SK-N-SH treated with all-trans-retinoic acid at 6 μM for 48 hours (cell line): ENCODE measurements at regions not wholly inside any gene's neighbourhood (a gene's known extent, or its start where the extent isn't known, plus 50 kb on each side); places are given as distances from the start of the nearest gene placed in this dataset.

Experiments used
- ESRRG ChIP-seq: fragments of 250-450 bp; sonication (Bioruptor Pico); IDR thresholded peaks from 2 replicates; pipeline ENCODE4 v1.6.1; 2021; ENCODE audit warnings: mild to moderate bottlenecking
- ISL1 ChIP-seq: fragments of 250-450 bp; sonication (Bioruptor Pico); IDR thresholded peaks from 2 replicates; pipeline ENCODE4 v2.1.2; 2022; ENCODE audit warnings: mild to moderate bottlenecking, moderate library complexity
- PATZ1 ChIP-seq: fragments of 250-450 bp; sonication (Bioruptor Pico); IDR thresholded peaks from 2 replicates; pipeline ENCODE4 v1.8.0; 2020; ENCODE audit warnings: mild to moderate bottlenecking, moderate library complexity, borderline replicate concordance
- RARB ChIP-seq: fragments of 250-450 bp; sonication (Bioruptor Pico); IDR thresholded peaks from 2 replicates; pipeline ENCODE4 v1.8.0; 2021; ENCODE audit warnings: mild to moderate bottlenecking, moderate library complexity
- TCF4 ChIP-seq: fragments of 250-450 bp; sonication (Bioruptor Pico); IDR thresholded peaks from 2 replicates; pipeline ENCODE4 v1.8.0; 2021; ENCODE audit warnings: mild to moderate bottlenecking, moderate library complexity, borderline replicate concordance
- TSHZ2 ChIP-seq: fragments of 250-450 bp; sonication (Bioruptor Pico); IDR thresholded peaks from 2 replicates; pipeline ENCODE4 v1.5.0; 2020; ENCODE audit warnings: mild to moderate bottlenecking, moderate library complexity
- ZFP3 ChIP-seq: fragments of 250-450 bp; sonication (Bioruptor Pico); IDR thresholded peaks from 2 replicates; pipeline ENCODE4 v1.5.0; 2020; ENCODE audit warnings: mild to moderate bottlenecking, moderate library complexity
- ZFP30 ChIP-seq: fragments of 450-650 bp; formaldehyde crosslinking; IDR thresholded peaks from 2 replicates; pipeline ENCODE4 v1.5.0; 2022; ENCODE audit warnings: mild to moderate bottlenecking, moderate library complexity
- ZNF565 ChIP-seq: fragments of 450-650 bp; formaldehyde crosslinking; conservative IDR thresholded peaks from 2 replicates; pipeline ENCODE4 v1.5.0; 2020; ENCODE audit warnings: low read depth, mild to moderate bottlenecking, moderate library complexity
- ZNF8 ChIP-seq: fragments of 450-650 bp; formaldehyde crosslinking; IDR thresholded peaks from 2 replicates; pipeline ENCODE4 v1.5.0; 2020; ENCODE audit warnings: mild to moderate bottlenecking, moderate library complexity
- TF ChIP-seq, protein P1 (sequence below): fragments of 250-450 bp; sonication (Bioruptor Pico); IDR thresholded peaks from 2 replicates; pipeline ENCODE4 v1.8.0; 2021; ENCODE audit warnings: low read depth, mild to moderate bottlenecking, moderate library complexity, borderline replicate concordance
- TF ChIP-seq, protein P2 (sequence below): fragments of 250-450 bp; sonication (Bioruptor Pico); IDR thresholded peaks from 2 replicates; pipeline ENCODE4 v1.5.1; 2021; ENCODE audit warnings: mild to moderate bottlenecking, moderate library complexity

GRCh38 chr14:71658261-71658860 is 273.9 kb upstream of the RGS6 start:
- TF ChIP-seq ZFP30: no peak
- TF ChIP-seq ESRRG (CRISPR knock-in tag): no peak
- TF ChIP-seq, protein P1, sequence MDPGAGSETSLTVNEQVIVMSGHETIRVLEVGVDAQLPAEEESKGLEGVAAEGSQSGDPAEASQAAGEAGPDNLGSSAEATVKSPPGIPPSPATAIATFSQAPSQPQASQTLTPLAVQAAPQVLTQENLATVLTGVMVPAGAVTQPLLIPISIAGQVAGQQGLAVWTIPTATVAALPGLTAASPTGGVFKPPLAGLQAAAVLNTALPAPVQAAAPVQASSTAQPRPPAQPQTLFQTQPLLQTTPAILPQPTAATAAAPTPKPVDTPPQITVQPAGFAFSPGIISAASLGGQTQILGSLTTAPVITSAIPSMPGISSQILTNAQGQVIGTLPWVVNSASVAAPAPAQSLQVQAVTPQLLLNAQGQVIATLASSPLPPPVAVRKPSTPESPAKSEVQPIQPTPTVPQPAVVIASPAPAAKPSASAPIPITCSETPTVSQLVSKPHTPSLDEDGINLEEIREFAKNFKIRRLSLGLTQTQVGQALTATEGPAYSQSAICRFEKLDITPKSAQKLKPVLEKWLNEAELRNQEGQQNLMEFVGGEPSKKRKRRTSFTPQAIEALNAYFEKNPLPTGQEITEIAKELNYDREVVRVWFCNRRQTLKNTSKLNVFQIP: no peak
- no peak for TF ChIP-seq PATZ1 (CRISPR knock-in tag)
- no peak for TF ChIP-seq ZFP3 (CRISPR knock-in tag)
- no peak for TF ChIP-seq ZNF8
- TF ChIP-seq ISL1: no peak
- TF ChIP-seq TCF4 (CRISPR knock-in tag): no peak
- no peak for TF ChIP-seq TSHZ2
- TF ChIP-seq ZNF565 (CRISPR knock-in tag): no peak
- TF ChIP-seq, protein P2, sequence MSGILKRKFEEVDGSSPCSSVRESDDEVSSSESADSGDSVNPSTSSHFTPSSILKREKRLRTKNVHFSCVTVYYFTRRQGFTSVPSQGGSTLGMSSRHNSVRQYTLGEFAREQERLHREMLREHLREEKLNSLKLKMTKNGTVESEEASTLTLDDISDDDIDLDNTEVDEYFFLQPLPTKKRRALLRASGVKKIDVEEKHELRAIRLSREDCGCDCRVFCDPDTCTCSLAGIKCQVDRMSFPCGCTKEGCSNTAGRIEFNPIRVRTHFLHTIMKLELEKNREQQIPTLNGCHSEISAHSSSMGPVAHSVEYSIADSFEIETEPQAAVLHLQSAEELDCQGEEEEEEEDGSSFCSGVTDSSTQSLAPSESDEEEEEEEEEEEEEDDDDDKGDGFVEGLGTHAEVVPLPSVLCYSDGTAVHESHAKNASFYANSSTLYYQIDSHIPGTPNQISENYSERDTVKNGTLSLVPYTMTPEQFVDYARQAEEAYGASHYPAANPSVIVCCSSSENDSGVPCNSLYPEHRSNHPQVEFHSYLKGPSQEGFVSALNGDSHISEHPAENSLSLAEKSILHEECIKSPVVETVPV (CRISPR knock-in tag): no peak
- TF ChIP-seq RARB (CRISPR knock-in tag): no peak
